ENCODE measurements at regions not wholly inside any gene's neighbourhood (a gene's known extent, or its start where the extent isn't known, plus 50 kb on each side); places are given as distances from the start of the nearest gene placed in this dataset.

DNA sequence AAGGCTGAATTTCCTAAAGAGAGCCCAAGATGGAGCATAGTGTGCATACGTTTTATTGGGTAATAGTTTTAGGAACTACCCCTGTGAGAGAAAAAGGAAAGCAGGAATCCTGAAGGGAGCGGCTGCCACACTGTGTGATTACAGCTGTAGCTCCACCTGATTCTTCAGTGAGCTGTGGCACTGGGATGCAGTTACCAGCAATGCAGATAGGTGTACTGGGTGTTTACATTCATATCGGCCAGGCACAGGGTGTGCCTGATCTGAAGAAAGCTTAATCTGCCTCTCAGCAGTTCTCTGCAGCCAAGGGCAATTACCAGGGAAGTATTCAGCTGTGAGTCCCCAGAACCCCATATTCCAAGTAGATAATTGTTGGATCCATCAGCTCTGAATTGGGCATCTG lies 1541.8 kb downstream of the EFNB2 start:
- TF ChIP-seq, protein P1, sequence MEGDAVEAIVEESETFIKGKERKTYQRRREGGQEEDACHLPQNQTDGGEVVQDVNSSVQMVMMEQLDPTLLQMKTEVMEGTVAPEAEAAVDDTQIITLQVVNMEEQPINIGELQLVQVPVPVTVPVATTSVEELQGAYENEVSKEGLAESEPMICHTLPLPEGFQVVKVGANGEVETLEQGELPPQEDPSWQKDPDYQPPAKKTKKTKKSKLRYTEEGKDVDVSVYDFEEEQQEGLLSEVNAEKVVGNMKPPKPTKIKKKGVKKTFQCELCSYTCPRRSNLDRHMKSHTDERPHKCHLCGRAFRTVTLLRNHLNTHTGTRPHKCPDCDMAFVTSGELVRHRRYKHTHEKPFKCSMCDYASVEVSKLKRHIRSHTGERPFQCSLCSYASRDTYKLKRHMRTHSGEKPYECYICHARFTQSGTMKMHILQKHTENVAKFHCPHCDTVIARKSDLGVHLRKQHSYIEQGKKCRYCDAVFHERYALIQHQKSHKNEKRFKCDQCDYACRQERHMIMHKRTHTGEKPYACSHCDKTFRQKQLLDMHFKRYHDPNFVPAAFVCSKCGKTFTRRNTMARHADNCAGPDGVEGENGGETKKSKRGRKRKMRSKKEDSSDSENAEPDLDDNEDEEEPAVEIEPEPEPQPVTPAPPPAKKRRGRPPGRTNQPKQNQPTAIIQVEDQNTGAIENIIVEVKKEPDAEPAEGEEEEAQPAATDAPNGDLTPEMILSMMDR (IDR thresholded peaks at IDR 0.05; ENCODE audit: unreplicated experiment): no peak
- H3K4me1 Mint-ChIP-seq: peaks cover 13% of the 10 kb centered on the region
- no peaks in the 10 kb centered on the region for H3K9me3 Mint-ChIP-seq
- H3K27me3 Mint-ChIP-seq (ENCODE audit: low read depth): no peaks in the 10 kb centered on the region
- DNase-seq (ENCODE audit: low spot score in 2 of 2, unreplicated experiment in 2 of 2): no peak
- H3K36me3 Mint-ChIP-seq: no peaks in the 10 kb centered on the region
- H3K27ac Mint-ChIP-seq: no peak overlapping the region
- H3K4me3 Mint-ChIP-seq: no peak overlapping the region

DNA sequence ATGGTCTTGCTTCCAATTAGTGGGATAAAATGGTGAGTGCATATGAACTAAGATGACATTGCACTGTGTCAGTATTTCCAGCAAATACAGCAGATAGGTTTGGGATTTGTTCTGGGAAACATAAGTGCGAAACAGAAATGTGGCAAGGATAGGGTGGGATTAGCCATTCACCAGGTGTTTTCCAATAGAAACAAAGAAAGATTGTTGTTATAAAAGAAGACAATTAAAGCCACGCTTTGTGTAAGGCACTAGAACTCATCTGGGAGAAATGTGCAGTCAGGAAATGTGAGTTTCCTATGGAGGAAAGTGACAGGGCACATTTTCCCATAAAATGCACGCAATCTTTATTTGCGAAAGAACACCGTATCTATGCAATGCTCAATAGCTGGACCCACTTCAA lies 1547.8 kb downstream of the EFNB2 start:
- DNase-seq (ENCODE audit: low spot score in 2 of 2, unreplicated experiment in 2 of 2): no peak
- Mint-ChIP-seq H3K27ac (no peak overlapping the region), H3K9me3 (no peaks in the 10 kb centered on the region), H3K27me3 (ENCODE audit: low read depth) (no peaks in the 10 kb centered on the region), H3K4me3 (no peak overlapping the region), H3K36me3 (no peaks in the 10 kb centered on the region), H3K4me1 (peaks cover 21% of the 10 kb centered on the region)
- TF ChIP-seq, protein P1 (IDR thresholded peaks at IDR 0.05; ENCODE audit: unreplicated experiment): no peak

DNA sequence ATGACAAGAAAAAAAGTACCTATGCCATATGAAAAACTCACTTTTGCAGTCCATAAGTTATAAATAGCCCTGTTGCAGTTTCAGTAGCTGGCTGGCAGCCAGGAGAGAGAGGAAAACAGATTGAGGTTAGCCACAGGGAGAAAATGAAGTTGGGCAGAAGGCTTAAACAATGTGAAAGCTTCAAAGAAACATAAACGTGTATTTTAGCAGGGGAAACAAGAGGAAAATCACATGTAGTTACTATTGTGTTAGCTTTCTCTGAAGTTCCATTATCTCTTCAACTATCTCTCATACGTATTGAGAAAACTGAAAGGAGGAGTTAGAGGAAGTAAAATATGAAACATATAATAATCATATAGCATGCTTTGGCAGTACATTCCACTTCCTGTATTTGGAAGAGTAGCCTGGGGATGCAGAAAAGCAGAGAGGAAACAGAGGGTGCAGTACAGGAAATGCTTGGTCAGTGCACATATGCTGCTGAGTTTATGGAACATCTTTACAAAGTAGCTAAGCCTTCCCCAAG lies 1551.1 kb downstream of the EFNB2 start:
- Mint-ChIP-seq H3K27me3 (ENCODE audit: low read depth) (no peaks in the 10 kb centered on the region), H3K27ac (peak overlapping the region; percentile 91), H3K4me1 (peaks cover 28% of the 10 kb centered on the region), H3K4me3 (peak overlapping the region; percentile 4), H3K9me3 (no peaks in the 10 kb centered on the region), H3K36me3 (no peaks in the 10 kb centered on the region)
- TF ChIP-seq, protein P1 (IDR thresholded peaks at IDR 0.05; ENCODE audit: unreplicated experiment): no peak
- peak; percentile 45 to 60 for DNase-seq (ENCODE audit: low spot score in 2 of 2, unreplicated experiment in 2 of 2)

DNA sequence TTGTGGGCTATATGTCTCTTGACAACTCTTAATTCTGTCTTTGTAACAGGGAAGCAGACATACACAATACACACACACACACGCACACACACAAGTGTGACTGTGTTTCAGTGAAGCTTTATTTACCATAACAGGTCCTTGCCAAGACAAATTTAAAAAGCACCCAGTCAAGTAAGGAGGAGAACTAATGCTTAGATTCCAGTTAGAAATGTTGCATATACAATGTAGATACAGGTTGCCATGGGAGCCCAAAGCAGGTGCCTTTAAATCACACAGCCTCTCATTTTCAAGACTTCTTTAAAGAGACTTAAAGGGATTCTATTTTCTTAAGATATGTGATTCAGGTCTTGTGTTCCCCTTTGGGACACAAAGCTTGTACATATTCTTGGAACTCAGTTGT lies 1551.9 kb downstream of the EFNB2 start:
- Mint-ChIP-seq H3K9me3 (no peaks in the 10 kb centered on the region), H3K4me3 (no peak overlapping the region), H3K4me1 (peaks cover 30% of the 10 kb centered on the region), H3K36me3 (no peaks in the 10 kb centered on the region), H3K27me3 (ENCODE audit: low read depth) (no peaks in the 10 kb centered on the region), H3K27ac (no peak overlapping the region)
- TF ChIP-seq, protein P1 (IDR thresholded peaks at IDR 0.05; ENCODE audit: unreplicated experiment): no peak
- no peak for DNase-seq (ENCODE audit: low spot score in 2 of 2, unreplicated experiment in 2 of 2)

DNA sequence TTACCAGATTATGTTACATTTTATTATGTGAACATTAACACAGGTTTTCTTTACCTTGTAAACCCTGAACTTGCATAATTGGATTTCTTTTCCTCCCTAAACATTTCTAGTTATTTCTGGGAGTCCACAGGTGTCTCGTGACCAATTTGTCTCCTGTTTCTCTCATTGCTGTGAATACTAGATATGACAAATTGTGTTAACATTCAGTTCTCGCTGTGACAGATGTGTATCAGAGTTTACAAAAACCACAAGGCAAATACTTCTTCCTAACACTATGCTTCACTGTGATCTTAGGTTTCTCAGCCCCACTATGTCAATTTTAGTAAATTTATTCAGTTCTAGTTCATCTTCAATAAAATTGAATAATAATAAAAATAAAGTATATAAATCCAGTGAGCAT lies 1554.9 kb downstream of the EFNB2 start:
- Mint-ChIP-seq H3K27ac (no peak overlapping the region), H3K36me3 (no peaks in the 10 kb centered on the region), H3K4me1 (peaks cover 30% of the 10 kb centered on the region), H3K27me3 (ENCODE audit: low read depth) (no peaks in the 10 kb centered on the region), H3K4me3 (no peak overlapping the region), H3K9me3 (no peaks in the 10 kb centered on the region)
- no peak for DNase-seq (ENCODE audit: low spot score in 2 of 2, unreplicated experiment in 2 of 2)
- TF ChIP-seq, protein P1 (IDR thresholded peaks at IDR 0.05; ENCODE audit: unreplicated experiment): no peak
